ENCODE measurements at regions not wholly inside any gene's neighbourhood (a gene's known extent, or its start where the extent isn't known, plus 50 kb on each side); places are given as distances from the start of the nearest gene placed in this dataset.

GRCh38 chr3:144875211-144875610 is 903.6 kb downstream of the DIPK2A start:
- no peak for TF ChIP-seq CTCF (IDR thresholded peaks at IDR 0.05)
- TF ChIP-seq ZFX (IDR thresholded peaks at IDR 0.05; ENCODE audit: borderline replicate concordance) = no peak

Data from 22Rv1 (cell line).